ENCODE measurements at regions not wholly inside any gene's neighbourhood (a gene's known extent, or its start where the extent isn't known, plus 50 kb on each side); places are given as distances from the start of the nearest gene placed in this dataset.
"Not testable (repeated sequence)": the region's sequence is repeated elsewhere in the genome, so short reads cannot be mapped to it uniquely, and the experiment has no call there.

GRCh38 chr2:236632295-236633218 is 62.9 kb downstream of the ACKR3 start:
- DNase-seq: no peak

GRCh38 chr2:236633219-236633570 is 63.6 kb downstream of the ACKR3 start:
- DNase-seq: no peak

DNA sequence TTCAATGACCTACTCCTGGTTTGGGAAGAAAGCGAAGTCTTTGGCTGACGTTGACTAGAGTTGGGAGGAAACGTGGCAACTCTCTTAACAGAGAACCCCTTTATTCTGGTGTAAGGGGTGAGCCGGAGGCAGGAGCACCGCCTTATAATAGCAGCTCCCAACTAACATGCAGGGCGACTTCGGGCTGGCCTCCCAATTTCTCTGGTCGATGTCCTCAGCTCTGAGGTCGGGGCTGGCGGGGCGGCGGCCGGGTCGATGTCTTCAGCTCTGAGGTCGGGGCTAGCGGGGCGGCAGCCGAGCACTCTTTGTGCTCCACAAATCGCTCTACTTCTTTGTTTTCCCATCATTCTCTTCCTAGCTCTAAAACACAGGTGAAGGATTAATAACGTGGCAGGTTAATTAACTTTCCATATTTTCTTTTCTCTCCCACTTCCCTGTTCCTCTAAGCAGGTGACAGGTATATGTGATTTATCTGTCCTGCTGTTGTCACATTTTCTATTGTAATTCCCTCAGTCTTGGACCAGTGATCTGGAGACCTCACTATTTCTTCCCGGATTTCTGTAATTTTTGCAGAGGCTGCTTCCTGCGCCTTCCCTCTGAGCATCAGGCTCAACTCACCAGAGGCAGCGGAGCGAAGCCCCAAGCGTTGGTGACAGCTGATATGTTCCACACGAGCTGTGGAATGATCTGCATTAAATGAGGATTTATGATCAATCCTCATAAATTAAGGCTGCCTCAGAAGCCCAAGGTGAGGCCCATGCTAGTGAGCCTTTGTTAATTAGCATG is 64.3 kb downstream of the ACKR3 start:
- no peak for DNase-seq

GRCh38 chr2:236636261-236636660 is 66.6 kb downstream of the ACKR3 start:
- no peak for DNase-seq

GRCh38 chr2:236636714-236637470 is 67.3 kb downstream of the ACKR3 start:
- DNase-seq: no peak

GRCh38 chr2:236637686-236638569 is 68.3 kb downstream of the ACKR3 start:
- no peak for DNase-seq

DNA sequence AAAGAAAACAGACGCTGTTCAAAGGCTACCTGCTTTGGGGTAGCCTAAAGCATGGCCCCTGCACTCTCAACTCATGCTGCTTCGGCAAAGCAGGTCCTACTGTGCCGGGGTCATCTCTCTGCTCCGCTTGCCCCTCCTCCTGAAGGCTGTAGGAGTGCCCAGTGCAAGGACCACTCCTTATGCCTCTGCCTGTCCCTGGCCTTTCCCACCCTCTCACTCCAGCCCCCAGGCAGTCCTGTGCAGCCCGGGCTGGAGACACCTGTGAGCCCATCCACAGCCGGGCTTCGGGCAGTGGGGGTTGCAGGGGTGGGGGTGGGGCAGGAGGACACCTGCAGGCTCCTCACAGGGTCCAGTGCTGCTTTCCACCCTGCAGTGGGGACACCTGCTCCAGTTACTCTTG is 69.1 kb downstream of the ACKR3 start:
- DNase-seq: no peak

DNA sequence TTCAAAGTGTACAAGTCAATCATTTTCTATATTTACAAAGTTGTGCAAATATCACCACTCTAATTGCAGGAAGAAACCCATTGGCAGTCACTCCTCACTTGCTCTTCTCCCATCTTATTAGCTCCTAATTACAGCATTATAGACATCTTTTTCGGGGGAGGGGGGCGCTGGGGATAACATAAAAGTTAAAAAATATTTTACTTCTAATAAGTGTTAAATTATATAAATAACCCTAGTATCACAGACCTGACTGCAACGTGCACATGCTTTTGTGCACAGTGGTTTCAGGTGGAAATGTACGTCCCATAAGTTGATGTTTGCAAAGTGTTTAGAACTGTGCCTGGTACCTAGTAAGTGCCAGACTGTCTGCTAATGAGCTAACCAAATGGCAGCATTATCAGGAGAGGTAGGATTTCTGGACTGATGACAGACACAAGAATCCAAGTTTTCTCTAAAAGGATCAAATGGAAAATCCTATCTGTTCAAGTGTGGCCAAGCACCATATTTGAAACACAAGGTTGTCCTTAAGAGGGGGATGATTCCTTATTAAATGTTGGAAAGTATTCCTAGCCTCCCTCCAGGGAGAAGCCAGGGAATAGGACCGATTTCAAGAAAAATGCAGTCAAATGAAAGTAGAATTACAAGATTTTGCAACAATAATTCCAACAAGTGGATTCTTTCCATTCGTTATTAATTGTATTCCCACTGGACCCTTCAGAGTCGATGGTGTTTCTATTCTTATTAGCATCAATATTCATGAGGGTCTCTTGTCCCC is 70.0 kb downstream of the ACKR3 start:
- no peak for DNase-seq

GRCh38 chr2:236641051-236641726 is 71.6 kb downstream of the ACKR3 start:
- no peak for DNase-seq

DNA sequence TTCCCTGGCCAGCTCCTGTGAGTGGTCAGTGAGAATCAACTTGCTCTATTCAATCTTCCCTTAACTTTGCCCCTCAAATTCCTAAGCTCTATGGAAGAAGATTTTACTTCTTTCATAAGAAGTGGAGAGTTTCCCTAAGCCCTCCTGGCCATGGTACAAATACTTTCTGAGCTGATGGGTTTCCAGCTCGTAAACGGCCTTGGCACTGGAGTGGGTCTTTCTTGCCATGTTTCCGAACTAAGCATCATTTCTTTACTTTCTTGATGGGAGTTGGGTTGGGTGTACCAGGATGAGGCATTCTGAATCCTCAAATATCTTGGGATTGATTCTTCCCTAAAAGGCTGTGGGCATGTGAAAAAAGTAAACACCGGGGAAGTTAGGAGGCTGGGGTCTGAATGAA is 72.5 kb downstream of the ACKR3 start:
- DNase-seq: no peak

GRCh38 chr2:236642584-236643291 is 73.1 kb downstream of the ACKR3 start:
- no peak for DNase-seq

- no peak for DNase-seq
Observed at GRCh38 chr2:236643480-236643879, 73.9 kb downstream of the ACKR3 start.

DNA sequence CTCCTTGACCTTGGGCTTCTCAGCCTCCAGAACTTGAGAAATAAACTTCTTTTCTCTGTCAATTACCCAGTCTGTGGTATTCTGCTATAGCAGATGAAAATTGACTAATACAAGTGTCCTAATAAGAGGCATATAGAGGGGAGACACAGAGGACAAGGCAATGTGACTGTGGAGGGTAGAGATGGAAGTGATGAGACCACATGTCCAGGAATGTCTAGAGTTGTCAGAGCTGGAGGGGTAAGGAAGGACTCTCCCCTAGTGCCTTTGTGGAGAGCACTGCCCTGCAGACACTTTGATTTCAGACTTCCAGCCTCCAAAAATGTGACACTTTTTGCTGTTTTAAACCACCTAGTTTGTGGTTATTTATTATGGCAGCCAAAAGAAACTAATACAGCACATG is 74.4 kb downstream of the ACKR3 start:
- DNase-seq: no peak

DNA sequence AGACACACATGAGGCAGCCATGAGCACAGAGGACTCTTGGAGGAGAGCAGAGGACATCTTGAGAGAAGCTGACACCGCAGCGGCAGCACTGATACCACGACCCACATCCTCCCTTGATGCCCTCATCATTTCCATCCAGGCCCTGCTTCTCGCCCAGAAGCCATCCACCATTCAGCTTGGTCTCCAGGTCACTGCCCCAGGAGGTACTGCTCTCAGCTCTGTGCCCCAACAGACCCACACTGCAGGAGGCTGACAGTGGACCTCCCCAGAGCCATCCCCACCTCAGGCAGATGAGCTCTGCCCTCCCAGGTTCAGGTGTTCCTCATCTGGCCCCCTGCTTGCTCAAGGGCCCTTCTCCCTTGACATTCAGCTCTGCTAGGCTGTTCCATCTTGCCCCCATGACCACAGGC is 74.9 kb downstream of the ACKR3 start:
- no peak for DNase-seq

DNA sequence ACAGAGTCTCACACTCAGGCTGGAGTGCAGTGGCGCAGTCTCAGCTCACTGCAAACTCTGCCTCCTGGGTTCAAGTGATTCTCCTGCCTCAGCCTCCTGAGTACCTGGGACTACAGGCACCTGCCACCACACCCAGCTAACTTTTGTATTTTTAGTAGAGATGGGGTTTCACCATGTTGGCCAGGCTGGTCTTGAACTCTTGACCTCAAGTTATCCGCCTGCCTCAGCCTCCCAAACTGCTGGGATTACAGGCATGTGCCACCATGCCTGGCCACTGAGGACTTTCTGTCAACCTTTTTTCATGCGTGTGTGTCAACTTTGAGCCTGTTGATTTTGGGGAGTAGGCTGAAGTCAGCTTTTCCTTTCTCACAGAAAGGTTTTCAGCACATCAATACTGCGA is 75.5 kb downstream of the ACKR3 start:
- DNase-seq: not testable (repeated sequence)

GRCh38 chr2:236646441-236646840 is 76.8 kb downstream of the ACKR3 start:
- DNase-seq: no peak

DNA sequence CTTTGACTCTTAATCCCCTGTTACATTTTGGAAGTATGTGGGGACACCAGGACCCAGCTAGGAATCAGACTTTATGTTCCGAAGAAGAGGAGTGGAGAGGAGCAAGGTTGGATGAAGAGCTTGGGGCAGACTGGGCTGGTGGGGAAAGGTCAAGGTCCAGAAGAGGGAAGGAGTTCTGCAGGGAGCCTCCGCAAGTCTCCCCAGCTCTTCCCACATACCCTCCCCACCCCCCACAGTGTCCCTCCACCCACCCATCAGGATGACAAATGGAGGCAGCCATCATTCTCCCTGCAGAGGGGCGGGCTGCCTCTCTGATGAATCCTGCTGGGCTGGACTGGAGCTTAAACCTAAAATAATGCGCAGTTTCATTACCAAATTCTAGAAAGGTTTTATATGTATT is 77.2 kb downstream of the ACKR3 start:
- DNase-seq: no peak

GRCh38 chr2:236647621-236648020 is 78.0 kb downstream of the ACKR3 start:
- no peak for DNase-seq

- no peak for DNase-seq
Observed at GRCh38 chr2:236653863-236654262, 84.2 kb downstream of the ACKR3 start.

GRCh38 chr2:236654496-236654895 is 84.9 kb downstream of the ACKR3 start:
- DNase-seq: no peak
